ENCODE measurements at regions not wholly inside any gene's neighbourhood (a gene's known extent, or its start where the extent isn't known, plus 50 kb on each side); places are given as distances from the start of the nearest gene placed in this dataset.

DNA sequence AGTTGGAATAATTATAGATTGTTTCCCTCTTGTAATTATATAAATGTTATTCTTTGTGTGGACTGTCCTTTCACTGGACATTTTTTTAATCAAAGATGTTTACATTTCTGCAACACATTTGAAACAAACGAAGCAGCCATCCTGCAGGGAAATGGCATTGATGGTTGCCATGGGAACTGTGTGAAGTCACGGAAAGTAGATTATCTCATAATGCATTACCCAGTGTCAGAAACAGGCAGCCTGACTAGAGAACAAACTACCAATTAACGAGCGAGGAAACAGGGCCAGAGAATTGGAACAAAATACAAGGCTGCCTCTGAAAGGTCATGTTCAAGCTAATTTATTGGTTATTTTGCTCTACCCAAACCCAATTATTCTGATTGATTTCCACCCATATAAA lies 96.9 kb upstream of the LARGE1 start:
- TF ChIP-seq, protein P1, sequence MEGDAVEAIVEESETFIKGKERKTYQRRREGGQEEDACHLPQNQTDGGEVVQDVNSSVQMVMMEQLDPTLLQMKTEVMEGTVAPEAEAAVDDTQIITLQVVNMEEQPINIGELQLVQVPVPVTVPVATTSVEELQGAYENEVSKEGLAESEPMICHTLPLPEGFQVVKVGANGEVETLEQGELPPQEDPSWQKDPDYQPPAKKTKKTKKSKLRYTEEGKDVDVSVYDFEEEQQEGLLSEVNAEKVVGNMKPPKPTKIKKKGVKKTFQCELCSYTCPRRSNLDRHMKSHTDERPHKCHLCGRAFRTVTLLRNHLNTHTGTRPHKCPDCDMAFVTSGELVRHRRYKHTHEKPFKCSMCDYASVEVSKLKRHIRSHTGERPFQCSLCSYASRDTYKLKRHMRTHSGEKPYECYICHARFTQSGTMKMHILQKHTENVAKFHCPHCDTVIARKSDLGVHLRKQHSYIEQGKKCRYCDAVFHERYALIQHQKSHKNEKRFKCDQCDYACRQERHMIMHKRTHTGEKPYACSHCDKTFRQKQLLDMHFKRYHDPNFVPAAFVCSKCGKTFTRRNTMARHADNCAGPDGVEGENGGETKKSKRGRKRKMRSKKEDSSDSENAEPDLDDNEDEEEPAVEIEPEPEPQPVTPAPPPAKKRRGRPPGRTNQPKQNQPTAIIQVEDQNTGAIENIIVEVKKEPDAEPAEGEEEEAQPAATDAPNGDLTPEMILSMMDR (IDR thresholded peaks at IDR 0.05 in 2 of 3, conservative IDR thresholded peaks at IDR 0.05 in 1 of 3; ENCODE audit: borderline replicate concordance in 1 of 3, insufficient read depth in 1 of 3, low read depth in 2 of 3, low read length in 2 of 3), result no peak
- TF ChIP-seq, protein P2, sequence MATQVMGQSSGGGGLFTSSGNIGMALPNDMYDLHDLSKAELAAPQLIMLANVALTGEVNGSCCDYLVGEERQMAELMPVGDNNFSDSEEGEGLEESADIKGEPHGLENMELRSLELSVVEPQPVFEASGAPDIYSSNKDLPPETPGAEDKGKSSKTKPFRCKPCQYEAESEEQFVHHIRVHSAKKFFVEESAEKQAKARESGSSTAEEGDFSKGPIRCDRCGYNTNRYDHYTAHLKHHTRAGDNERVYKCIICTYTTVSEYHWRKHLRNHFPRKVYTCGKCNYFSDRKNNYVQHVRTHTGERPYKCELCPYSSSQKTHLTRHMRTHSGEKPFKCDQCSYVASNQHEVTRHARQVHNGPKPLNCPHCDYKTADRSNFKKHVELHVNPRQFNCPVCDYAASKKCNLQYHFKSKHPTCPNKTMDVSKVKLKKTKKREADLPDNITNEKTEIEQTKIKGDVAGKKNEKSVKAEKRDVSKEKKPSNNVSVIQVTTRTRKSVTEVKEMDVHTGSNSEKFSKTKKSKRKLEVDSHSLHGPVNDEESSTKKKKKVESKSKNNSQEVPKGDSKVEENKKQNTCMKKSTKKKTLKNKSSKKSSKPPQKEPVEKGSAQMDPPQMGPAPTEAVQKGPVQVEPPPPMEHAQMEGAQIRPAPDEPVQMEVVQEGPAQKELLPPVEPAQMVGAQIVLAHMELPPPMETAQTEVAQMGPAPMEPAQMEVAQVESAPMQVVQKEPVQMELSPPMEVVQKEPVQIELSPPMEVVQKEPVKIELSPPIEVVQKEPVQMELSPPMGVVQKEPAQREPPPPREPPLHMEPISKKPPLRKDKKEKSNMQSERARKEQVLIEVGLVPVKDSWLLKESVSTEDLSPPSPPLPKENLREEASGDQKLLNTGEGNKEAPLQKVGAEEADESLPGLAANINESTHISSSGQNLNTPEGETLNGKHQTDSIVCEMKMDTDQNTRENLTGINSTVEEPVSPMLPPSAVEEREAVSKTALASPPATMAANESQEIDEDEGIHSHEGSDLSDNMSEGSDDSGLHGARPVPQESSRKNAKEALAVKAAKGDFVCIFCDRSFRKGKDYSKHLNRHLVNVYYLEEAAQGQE (IDR thresholded peaks at IDR 0.05; ENCODE audit: low read depth), result no peak
- TF ChIP-seq SP1 (IDR thresholded peaks at IDR 0.05; ENCODE audit: low read depth) (no peak), POLR2A (IDR thresholded peaks at IDR 0.05; ENCODE audit: borderline replicate concordance, extremely low read depth, insufficient read depth, insufficient read length) (no peak), YY1 (IDR thresholded peaks at IDR 0.05; ENCODE audit: extremely low read depth, insufficient replicate concordance, low read depth, low read length) (no peak), EZH2 (IDR thresholded peaks at IDR 0.05) (no peak)
- TF ChIP-seq, protein P3, sequence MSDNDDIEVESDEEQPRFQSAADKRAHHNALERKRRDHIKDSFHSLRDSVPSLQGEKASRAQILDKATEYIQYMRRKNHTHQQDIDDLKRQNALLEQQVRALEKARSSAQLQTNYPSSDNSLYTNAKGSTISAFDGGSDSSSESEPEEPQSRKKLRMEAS (IDR thresholded peaks at IDR 0.05), result no peak
- TF ChIP-seq, protein P4, sequence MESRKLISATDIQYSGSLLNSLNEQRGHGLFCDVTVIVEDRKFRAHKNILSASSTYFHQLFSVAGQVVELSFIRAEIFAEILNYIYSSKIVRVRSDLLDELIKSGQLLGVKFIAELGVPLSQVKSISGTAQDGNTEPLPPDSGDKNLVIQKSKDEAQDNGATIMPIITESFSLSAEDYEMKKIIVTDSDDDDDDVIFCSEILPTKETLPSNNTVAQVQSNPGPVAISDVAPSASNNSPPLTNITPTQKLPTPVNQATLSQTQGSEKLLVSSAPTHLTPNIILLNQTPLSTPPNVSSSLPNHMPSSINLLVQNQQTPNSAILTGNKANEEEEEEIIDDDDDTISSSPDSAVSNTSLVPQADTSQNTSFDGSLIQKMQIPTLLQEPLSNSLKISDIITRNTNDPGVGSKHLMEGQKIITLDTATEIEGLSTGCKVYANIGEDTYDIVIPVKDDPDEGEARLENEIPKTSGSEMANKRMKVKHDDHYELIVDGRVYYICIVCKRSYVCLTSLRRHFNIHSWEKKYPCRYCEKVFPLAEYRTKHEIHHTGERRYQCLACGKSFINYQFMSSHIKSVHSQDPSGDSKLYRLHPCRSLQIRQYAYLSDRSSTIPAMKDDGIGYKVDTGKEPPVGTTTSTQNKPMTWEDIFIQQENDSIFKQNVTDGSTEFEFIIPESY (IDR thresholded peaks at IDR 0.05; ENCODE audit: extremely low read depth, insufficient replicate concordance, low read length), result no peak
